GM11168 (cell line): ENCODE measurements at regions not wholly inside any gene's neighbourhood (a gene's known extent, or its start where the extent isn't known, plus 50 kb on each side); places are given as distances from the start of the nearest gene placed in this dataset.
"Not testable (repeated sequence)": the region's sequence is repeated elsewhere in the genome, so short reads cannot be mapped to it uniquely, and the experiment has no call there.

ENCODE experiments used
- in situ Hi-C: fragments of 300-500 bp; cut with MboI; formaldehyde crosslinking; loops from one replicate; pipeline ENCODE4 v1.12.0; 2022; ENCODE audit warnings: low sequenced_read_pairs; ENCODE audit not compliant: unreplicated experiment

DNA sequence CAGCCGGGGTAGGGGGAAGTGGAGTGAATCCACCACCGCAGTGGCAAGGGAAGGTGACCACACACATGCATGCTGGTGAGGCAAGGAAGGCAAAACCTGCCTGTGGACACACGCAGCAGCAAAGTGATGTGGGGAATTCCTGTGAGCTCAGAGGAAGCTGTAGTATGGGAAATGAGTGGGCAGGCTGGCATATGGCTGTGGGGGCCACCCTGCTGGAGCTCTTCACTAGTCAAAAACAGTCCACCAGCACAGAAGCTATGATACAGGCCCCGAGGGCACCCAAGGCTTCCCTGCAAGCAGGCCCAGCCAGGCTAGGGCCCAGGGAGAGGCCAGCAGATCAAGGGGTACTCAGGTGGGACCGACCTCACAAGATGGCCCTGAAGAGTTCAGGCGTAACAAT is 239.1 kb downstream of the CHM start:
- in situ Hi-C loops = no loop called here

DNA sequence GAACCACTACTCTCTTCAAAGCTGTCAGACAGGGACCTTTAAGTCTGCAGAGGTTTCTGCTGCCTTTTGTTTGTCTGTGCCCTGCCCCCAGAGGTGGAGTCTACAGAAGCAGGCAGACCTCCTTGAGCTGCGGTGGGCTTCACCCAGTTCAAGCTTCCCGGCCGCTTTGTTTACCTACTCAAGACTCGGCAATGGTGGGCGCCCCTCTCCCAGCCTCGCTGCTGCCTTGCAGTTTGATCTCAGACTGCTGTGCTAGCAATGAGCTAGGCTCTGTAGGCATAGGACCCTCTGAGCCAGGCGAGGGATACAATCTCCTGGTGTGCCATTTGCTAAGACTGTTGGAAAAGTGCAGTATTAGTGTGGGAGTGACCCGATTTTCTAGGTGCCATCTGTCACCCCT is 275.0 kb downstream of the CHM start:
- in situ Hi-C loops = not testable (repeated sequence)

DNA sequence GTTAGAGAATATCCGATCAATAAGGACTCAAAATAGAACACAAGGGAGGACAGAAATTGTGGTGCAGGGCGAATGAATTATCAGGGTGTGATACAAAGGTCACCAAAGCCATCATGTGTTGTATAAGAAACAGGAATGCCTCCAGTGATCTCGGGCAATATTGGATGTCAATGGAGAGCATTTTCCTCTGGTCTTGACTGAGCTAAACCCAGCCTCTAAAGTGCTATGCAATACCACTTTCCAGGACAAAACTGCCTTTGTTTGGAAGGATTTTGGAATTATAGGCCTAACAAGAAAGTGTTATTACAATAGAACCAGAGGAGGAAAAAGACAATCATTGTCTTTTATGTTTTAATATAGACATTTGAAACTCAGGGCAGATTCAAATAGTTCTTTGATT is 281.7 kb downstream of the CHM start:
- in situ Hi-C loops = no loop called here

DNA sequence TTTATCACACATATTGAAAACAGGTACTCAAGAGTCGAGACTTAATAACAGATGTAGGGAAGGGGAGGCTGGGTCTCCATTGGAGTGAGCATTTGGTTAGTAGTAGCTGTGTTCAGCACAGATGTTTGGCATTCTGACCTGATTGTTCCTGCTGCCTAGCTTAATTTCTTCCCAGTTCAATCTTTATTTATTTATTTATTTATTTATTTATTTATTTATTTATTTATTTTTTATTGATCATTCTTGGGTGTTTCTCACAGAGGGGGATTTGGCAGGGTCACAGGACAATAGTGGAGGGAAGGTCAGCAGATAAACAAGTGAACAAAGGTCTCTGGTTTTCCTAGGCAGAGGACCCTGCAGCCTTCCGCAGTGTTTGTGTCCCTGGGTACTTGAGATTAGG is 324.3 kb downstream of the CHM start:
- in situ Hi-C loops = not testable (repeated sequence)

DNA sequence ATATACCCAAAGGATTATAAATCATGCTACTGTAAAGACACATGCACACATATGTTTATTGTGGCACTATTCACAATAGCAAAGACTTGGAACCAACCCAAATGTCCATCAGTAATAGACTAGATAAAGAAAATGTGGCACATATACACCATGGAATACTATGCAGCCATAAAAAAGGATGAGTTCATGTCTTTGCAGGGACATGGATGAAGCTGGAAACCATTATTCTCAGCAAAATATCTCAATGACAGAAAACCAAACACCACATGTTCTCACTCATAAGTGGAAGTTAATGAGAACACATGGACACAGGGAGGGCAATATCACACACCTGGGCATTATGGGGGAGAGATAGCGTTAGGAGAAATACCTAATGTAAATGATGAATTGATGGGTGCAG is 323.8 kb upstream of the POF1B start:
- in situ Hi-C loops = not testable (repeated sequence)

DNA sequence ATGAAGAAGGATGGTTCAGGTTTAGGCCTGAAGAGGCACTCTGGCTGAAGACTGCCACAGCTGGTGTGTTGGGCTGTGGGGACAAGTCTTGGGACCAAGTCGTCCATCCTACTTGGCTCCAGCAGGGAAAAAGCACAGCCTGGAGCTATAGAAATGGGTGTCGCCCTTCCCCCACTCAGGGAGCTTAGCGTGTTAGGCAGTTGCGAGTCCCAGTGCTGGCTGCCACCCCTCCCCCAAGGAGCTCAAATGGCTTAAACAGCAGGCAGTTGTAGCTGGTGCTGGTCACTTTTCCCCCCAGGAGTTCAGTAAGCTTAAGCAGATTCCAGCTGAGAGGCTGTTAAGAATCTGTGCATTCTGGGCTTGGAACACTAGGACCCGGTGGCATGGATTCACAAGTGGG is 319.5 kb upstream of the POF1B start:
- in situ Hi-C loops = no loop called here

DNA sequence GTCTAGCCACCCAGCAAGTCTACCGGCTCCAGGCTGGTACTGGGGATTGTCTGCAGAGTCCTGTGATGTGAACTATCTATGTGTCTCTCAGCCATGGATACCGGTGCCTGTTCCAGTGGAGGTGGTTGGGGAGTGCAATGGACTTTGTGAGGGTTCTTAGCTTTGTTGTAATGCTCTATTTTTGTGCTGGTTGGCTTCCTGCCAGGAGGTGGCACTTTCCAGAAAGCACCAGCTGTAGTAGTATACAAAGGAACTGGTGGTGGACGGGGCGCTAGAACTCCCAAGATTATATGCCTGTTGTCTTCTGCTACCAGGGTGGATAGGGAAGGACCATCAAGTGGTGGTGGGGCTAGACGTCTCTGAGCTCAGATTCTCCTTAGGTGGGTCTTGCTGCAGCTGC is 306.4 kb upstream of the POF1B start:
- in situ Hi-C loops = no loop called here

DNA sequence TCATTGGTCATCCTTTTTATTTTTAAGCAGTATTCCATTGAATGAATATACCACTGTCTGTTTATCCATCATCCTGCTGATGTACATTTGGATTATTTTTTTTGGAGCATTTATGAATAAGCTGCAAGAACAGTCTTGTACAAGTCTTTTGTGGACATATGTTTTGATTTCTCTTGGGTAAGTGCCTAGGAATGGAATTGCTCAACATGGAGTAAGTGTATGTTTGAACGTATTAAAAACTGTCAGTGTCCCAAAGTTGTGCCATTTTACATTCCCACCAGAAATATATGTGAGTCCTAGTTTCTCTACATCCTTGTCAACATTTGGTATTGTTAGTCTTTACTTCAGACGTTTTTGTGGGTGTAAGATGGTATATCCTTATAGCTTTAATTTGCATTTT is 287.0 kb upstream of the POF1B start:
- in situ Hi-C loops = no loop called here

DNA sequence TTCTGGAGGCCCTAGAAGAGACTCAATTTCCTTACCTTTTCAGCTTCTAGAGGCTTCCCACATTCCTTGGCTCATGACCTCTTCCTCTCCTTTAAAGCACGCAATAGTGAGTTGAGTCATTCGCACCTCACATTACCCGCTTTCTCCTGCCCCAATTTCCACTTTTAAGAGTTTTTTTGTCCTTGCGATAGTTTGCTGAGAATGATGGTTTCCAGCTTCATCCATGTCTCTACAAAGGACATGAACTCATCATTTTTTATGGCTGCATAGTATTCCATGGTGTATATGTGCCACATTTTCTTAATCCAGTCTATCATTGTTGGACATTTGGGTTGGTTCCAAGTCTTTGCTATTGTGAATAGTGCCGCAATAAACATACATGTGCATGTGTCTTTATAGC is 284.5 kb upstream of the POF1B start:
- in situ Hi-C loops = not testable (repeated sequence)

DNA sequence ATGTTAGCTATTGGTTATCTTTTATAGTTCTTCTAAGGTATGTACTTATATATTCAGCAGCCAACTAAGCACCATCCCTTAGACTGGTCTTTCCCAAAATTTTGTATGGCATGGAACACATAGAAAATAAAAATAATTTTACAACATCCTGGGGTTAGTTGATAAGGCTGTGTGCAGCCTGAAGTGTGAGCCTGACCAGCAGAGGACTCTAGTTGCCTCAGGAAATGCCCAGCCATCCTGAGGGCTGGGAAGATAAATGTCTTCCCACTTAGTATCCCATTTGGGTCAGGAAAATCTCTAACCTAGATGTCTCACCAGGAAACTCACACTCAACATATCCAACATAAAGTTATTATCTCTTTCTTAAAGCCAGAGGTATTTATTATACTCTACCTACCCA is 251.4 kb upstream of the POF1B start:
- in situ Hi-C loops = no loop called here

DNA sequence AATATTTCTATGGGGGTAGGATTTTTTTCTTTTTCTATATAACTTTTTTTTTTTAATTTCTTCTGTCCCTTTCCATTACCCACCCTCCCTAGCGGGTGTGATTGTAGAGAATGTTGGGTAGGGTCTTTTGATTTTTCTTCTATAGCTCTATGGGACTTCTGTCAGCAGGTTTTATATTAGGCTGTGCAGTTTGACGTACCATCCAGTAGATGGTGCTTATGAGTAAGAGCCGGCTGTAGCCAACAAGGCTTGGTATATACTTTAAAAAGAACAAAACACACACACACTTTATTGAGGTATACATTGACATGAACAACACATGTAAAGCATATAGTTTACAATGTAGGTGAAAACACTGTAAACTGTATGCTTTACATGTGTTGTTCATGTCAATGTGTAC is 247.9 kb upstream of the POF1B start:
- in situ Hi-C loops = no loop called here

DNA sequence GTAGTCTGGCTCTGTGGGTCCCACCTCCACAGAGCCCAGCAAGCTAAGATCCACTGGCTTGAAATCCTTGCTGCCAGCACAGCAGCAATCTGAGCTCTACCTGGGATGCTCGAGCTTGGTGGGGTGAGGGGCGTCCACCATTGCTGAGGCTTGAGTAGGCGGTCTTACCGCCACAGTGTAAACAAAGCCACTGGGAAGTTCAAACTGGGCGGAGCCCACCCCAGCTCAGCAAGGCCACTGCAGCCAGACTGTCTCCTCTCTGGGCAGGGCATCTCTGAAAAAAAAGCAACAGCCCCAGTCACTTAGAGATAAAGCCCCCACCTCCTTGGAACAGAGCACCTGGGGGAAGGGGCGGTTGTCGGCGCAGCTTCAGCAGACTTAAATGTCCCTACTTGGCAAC is 243.2 kb upstream of the POF1B start:
- in situ Hi-C loops = no loop called here

DNA sequence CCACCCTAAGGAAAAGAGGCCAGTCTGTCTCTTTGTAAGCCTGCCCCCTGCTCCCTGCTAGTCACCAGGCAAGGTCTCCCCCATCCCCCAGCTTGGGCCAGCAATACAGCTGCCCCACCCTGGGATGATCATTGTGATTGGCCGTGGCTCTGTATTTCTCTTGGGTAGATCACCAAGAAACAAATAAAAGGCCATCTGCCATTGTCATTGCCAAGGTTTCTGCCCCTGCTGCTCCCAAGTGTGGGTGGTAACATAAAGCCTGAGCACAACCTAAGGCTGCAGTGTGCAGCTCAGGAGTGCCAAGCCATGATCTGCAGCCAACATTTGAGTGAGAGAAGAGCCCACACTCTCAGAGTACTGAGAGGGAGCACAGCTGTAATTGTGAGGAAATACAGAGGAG is 241.0 kb upstream of the POF1B start:
- in situ Hi-C loops = no loop called here

DNA sequence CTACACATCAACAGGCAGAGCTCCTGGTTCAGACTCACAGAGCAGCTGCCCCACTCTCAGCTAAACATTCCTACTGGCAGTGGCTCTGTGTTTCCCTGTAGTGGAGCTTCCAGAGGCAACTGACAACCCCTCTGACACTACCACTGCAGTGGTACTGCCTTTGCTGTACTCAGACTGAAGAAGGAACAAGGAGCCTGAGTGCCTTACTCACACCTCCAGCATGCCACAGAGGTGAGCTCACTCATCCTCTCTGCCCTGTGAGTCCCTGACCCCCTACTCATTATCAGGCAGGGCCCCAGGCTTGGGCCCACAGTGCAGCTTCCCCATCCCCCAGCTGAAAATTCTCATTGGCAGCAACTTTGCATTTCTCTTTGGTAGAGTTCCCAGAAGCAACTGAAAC is 240.5 kb upstream of the POF1B start:
- in situ Hi-C loops = no loop called here

DNA sequence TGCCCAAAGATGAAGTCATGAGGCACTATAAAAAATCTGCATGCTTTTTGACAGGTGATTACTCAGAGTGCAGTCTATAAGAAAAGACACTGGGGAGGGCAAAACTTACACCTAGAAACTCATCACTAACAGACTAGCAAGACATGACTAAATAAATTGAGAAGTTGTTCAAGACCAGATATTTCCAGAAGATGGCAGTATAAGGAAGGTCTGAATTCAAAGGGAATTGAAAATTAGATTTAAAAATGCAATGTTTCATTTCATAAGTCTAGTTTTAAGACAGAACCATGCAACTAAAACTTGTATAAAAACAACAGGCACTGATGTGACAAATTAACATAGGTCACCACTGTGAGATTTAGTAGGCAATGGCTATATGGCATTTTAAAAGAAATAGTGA is 232.5 kb upstream of the POF1B start:
- in situ Hi-C loops = no loop called here

DNA sequence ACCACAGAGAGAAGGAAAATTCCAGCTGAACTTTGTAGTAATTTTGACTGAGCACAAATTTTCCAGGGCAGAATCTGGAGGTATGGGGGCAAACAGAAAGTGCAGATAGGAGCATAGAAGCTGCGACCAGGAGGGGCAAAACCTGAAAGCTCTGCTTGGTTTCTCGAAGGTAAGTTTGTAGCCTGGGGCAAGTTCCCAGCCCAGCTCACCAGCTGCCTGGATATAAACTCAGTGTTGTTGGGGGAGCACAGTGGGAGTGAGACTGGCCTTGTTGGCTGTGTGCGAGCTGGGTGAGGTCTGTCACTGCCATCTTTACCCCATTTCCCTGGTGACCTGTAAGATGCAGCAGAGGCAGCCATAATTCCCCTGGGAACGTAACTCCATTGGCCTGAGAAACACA is 213.5 kb upstream of the POF1B start:
- in situ Hi-C loops = no loop called here

DNA sequence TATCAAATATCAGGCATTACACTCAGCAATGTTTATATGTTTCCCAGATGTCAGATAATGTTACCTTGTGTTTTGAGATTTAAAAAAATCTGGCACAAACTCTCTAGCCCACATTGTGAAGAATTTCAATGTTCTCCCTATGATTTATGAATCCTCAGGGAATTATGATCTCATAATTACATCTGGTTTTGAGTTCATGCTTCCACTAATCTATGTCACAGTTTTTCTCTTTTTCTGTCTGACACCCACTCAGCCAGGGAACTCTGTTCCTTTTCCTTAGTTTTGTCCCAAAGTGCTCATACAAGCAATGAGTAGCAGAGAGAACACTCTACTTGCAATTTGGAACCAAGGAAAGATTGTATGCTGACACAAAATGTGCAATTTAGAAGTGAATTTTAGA is 212.1 kb upstream of the POF1B start:
- in situ Hi-C loops = no loop called here

DNA sequence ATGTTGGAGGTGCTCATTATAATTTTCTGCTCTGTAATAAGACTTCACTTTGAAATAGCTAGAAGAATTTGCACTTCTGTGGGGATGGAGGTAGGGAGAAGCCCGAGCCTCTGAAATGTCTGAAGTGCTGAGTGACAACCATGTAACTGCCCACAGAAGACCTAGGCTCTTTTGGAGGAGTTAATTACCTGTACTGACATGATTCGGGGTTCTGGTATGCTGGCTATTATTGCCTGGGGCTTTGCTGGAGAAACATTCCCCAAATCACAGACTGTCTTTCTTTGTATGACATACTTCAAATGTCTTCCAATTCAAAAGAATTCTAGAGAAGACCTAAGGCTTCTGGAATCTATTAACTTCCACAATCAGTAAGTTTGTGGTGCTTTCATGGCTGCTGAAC is 211.2 kb upstream of the POF1B start:
- in situ Hi-C loops = no loop called here

DNA sequence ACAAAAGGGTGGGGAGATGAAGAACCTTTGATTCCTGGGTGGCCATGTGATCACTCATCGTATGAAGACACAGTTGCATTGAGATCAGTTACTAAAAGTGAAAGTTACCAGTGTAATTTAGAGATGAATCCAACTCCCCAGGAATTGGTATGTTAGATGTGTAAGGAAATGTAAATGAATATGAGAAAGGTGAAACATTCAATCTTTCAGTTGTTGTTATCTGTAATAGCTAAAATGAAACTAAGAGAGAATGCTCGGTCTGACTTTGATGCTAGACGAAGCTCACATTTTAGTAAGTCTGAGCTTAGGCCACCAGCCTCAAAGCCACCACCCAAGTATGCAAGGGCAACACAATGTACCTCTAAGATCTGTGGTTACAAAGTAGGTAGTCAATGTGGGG is 194.3 kb upstream of the POF1B start:
- in situ Hi-C loops = no loop called here

DNA sequence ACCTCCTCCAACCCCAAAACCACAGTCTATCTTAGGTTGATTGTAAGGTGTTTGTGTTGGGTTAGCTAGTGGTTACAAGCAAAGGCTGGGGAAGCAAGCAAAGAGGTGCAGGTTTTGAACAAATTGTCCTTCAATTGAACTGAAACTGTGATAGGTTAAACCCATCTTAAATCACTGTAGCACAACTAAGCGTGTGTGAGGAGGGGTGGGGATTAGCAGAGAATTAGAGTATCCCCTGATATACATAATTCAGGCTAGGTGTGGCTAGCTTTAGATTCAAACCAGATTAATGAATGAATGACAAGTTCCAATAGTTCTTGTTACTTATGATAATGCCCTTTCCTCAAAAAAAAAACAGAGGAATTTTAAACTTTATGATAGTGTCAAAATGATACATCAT is 191.0 kb upstream of the POF1B start:
- in situ Hi-C loops = no loop called here

DNA sequence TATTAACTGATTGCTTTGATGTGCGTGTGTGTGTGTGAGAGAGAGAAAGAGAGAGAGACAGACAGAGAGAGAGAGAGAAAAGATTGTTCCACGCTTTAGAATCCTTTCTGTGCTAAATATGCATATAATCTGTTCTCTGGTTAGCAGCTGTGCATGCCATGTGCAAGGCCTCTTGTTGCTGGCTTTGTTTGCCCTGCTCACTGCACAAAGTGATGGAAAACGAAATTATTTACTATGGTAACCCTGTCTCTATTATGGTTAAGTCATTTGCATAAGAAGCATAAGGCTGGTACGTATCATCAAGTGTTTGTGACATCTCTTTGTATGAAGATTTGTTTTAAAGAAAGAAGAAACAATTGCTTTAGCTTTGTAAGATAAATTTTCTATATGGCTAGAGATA is 190.2 kb upstream of the POF1B start:
- in situ Hi-C loops = no loop called here

DNA sequence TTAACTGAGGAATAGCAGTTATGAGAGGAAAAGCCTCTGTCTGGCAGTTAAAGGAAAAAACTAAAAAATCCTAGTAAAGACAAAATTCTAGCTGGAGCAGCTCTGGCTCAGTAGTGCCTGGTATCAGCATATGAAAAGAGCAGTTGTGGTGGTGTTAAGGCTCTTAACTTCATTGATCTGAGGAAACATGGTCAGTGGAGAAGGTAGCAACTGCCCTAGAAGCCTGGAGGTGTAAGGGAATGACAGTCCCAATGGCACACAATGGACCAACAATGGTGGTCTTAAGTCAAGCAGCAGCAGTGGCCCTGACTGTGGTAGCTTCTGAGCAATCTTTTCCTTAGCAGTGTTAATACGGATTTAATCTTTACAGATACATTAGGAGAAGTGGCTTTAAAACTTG is 189.6 kb upstream of the POF1B start:
- in situ Hi-C loops = no loop called here

DNA sequence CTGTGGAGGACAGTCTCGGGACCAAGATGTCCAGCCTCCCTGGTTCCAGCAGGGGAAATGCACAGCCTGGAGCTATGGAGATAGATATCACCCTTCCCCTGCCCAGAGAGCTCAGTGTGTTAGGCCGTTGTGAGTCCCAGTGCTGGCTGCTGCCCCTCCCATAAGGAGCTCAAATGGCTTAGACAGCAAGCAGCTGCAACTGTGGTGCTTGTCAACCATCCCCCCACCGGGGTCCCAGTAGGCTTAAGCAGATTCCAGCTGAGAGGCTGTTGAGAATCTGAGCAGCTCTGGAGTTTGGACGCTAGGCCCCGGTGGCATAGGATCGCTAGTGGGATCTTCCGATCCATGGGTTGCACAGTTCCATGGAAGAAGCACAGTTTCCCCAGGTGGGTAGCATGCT is 181.8 kb upstream of the POF1B start:
- in situ Hi-C loops = no loop called here
